ENCODE measurements at regions not wholly inside any gene's neighbourhood (a gene's known extent, or its start where the extent isn't known, plus 50 kb on each side); places are given as distances from the start of the nearest gene placed in this dataset.
A peak's percentile ranks its signal among the peaks of the same experiment; 100 is the strongest.
"Not testable (repeated sequence)": the region's sequence is repeated elsewhere in the genome, so short reads cannot be mapped to it uniquely, and the experiment has no call there.

GRCh38 chr3:110248666-110249065, 823.0 kb upstream of the NECTIN3 start:
- no peak for DNase-seq

GRCh38 chr3:110253794-110254193, 817.8 kb upstream of the NECTIN3 start:
- DNase-seq, result no peak

GRCh38 chr3:110254591-110254990, 817.0 kb upstream of the NECTIN3 start:
- DNase-seq, result no peak

DNA sequence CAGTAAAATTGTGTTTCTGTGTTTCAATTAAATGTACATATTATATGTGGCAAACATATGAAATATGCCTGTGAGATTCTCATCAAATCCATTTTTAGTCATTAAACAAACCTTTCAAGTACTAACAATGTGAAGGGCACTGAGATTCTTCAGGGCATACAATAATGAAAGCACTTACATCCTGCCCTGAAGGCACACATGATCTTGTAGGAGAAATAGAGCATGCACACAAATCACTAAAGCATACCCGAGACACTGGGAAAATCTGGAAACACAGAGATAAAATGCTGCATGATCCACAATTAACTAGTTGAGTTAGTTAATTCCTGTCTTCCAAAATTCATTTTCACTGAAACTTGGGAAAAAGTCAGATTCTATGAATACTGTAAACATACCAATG, 810.5 kb upstream of the NECTIN3 start:
- no peak for DNase-seq

- DNase-seq, result no peak
These were observed 808.7 kb upstream of the NECTIN3 start for GRCh38 chr3:110262896-110263295.

DNA sequence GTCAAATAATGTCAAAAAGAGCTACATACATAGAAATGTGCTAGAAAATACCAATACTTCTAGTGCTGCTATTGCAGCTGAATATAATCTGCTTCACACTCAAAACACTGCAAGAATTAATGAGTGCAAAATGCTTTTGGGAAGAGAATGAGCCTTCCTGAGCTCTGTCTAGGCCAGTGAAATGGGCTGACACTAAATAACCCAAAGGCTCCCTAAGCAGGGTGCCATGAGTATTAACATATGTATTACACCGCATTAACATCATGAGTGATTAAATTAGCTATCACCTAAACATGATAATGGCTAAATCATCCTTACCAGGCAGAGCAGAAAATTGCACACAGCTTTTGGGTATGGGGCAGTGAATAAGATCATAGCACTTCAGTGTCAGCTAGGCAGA, 806.3 kb upstream of the NECTIN3 start:
- DNase-seq, result no peak

DNA sequence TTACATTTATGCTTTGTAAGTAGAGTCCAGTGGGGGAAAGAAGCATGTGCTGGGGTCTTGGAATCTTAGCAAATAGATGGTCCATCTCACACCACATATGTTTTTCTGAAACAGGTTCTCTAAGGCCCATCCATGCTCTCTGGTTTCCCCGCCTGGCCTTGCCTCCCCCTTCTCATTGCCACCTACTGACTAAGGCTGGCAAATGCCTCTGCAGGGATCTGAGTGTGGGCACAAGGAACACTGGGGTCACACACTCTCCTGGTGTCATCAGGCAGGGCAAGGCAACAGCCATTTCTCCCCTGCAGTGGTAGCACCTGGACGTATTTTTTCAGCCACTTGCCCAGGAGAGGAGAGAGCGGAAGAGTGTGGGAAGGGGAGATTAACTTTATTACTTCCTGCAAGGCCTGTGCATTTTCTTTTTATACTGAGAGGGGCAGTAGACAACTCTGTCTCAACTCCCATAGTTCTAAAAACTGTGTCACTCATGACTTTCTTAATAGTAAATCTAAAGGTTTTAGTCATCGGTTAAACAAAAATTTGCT, 804.2 kb upstream of the NECTIN3 start:
- no peak for DNase-seq

- DNase-seq, result no peak
These were observed 799.1 kb upstream of the NECTIN3 start for GRCh38 chr3:110272525-110272924.

DNA sequence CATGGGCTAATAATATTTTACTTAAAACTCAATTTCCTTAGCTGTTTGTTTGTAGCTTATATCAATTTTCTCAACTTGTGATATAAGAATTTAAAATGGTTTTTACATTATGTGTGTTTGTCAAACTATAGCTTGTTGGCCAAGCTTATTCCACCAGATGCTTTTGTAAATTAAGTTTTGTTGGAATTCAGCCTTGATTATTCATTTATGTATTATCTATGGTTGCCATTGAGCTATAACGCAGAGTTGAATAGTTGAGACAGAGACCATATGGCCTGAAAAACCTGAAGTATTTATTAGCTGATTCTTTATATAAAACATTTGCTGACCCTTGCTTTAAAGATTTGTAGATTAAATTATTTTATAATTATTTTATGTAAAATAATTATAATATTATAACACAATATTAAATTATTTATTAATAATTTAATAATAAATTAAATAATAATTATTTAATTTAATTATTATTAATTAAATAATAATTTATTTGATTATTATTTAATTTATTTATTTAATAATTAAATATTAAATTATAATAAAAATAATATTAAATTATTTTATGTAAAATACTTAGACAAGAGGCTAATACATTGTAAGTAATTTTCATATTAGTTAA, 779.6 kb upstream of the NECTIN3 start:
- no peak for DNase-seq

DNA sequence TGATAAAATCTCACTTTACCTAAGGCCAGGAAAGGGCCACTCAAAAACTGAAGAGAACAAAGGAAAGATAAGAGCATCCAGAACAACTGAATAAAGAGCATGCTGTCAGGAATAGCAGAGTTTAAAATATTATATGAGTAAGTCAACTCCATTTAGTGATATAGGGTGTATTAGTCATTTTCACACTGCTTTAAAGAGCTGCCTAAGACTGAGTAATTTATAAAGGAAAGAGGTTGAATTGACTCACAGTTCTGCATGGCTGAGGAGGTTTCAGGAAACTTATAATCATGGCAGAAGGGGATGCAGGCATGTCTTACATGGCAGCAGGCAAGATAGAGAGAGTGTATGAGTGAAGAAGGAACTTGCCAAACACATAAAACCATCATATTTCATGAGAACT, 778.0 kb upstream of the NECTIN3 start:
- no peak for DNase-seq

GRCh38 chr3:110296885-110297284, 774.7 kb upstream of the NECTIN3 start:
- no peak for DNase-seq

- no peak for DNase-seq
These were observed 769.8 kb upstream of the NECTIN3 start for GRCh38 chr3:110301781-110302180.

DNA sequence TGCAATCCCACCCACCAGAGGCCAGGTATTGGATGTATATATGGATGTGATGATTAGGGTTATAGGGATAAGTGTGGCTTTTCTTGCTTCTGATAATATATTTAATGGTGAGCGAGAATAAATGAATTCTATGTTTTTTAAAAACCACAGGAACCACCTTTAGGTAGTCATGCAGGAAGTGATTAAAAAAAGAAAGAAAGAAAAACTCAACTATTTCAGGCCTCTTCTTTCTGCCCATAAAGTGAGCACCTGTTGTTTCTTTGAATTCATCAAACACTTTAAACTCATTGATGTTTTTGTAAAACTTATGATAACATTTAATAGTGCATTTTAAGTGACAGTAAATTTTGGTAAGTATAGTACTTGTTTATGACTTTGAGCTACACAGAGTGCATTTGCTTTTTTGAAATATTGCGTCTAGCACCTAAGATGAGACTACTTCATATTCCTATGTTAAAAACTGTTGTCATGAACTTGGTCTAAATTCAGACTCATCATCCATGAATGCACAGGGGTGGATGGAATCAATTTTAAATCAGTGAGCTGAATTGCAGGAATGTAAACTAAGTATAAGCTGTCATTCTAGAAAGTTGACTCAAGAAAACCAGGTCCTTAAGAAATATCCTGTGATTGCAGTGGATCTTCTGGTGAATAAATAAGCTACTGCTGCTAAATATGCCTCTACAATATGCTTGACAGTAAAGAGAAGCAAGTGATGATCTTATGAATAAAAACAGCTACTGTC, 764.4 kb upstream of the NECTIN3 start:
- no peak for DNase-seq

GRCh38 chr3:110311541-110311940, 760.1 kb upstream of the NECTIN3 start:
- DNase-seq, result no peak

GRCh38 chr3:110314512-110315114, 757.0 kb upstream of the NECTIN3 start:
- DNase-seq, result peak; percentile 30

GRCh38 chr3:110318108-110318507, 753.5 kb upstream of the NECTIN3 start:
- DNase-seq, result no peak

- DNase-seq, result no peak
These were observed 748.3 kb upstream of the NECTIN3 start for GRCh38 chr3:110323349-110323748.

DNA sequence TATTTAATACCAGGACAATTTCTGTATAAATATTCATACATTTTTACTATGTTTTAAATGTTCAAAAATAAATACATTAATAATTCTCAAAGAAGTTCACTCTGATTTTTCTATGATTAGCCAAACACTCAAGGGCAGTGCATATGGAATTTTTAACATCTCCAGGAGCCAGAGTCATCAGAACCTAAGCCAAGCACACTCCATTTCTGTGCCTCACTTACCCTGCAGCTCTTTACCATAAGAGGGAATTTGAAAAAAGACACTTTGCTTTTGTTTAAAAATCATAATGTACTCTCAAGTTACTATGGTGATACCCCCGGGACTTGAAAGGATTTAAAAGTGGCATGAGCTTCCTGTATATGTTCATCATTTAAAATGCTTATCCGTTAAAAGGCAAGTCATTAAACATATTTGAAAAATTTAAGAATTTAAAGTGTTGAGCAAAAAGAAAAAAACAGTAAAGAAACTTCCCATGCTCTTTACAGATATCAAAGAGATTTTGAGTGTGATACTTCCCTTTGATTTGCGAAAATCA, 747.4 kb upstream of the NECTIN3 start:
- no peak for DNase-seq

DNA sequence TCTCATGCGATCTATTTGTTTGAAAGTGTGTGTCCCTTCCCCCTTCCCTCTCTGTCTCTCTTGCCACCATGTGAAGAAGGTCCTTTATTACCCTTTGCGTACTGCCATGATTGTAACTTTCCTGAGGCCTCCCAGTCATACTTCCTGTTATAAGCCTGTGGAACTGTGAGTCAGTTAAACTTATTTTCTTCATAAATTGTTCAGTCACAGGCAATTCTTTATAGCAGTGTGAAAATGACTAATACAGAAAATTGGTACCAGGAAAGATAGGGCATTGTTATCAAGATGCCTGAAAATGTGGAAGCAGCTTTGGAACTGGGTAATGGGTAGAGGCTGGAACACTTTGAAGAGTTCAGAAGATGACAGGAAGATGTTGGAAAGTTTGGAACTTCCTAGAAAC, 743.7 kb upstream of the NECTIN3 start:
- DNase-seq, result no peak

- DNase-seq, result not testable (repeated sequence)
These were observed 740.1 kb upstream of the NECTIN3 start for GRCh38 chr3:110331562-110331961.

DNA sequence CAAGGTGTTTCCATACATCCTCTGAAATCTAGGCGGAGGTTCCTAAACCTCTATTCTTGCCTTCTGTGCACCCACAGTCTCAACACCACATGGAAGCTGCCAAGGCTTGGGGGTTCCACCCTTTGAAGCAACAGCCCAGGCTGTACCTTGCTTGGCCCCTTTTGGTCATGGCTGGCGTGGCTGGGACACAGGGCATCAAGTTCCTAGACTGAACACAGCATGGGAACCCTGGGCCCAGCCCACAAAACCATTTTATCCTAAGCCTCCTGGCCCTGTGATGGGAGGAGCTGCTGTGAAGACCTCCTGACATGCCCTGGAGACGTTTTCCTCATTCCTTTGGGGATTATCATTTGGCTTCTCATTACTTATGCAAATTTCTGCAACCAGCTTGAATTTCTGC, 739.0 kb upstream of the NECTIN3 start:
- DNase-seq, result no peak

DNA sequence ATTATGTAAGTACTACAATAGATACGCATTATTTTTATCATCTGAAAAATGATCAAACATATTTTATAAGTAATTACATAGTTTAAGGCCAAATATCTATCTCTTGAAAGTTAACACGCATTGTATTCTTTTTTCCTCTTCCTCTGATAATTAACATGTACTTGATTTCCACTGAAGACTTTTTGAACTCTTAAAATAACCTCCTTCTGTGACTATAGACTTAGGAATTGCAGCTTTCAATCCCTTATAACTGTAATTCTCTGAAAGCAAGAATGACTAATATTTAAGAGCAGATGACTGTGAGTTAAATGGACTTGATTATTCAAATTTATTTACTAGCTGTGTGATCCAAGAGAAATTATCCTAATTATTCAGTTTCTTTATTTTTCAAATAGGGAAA, 730.6 kb upstream of the NECTIN3 start:
- no peak for DNase-seq

GRCh38 chr3:110343376-110343775, 728.2 kb upstream of the NECTIN3 start:
- no peak for DNase-seq

GRCh38 chr3:110343945-110344344, 727.7 kb upstream of the NECTIN3 start:
- DNase-seq, result no peak
